Retinal pigment epithelial cell (primary cell): ENCODE measurements at regions not wholly inside any gene's neighbourhood (a gene's known extent, or its start where the extent isn't known, plus 50 kb on each side); places are given as distances from the start of the nearest gene placed in this dataset.

Experiments used
- DNase-seq: peaks from one replicate; pipeline ENCODE4 v3.0.0-alpha.2; 2010; ENCODE audit warnings: low read depth
- H3K4me3 ChIP-seq: 2 replicates; pipeline ENCODE4 v1.5.1; 2011; ENCODE audit warnings: mild to moderate bottlenecking, low read length, control low read depth, moderate library complexity
- CTCF ChIP-seq: conservative IDR thresholded peaks from 2 replicates; pipeline ENCODE4 v1.5.1; 2011; ENCODE audit warnings: low read depth, low read length, control low read depth, inconsistent platforms

GRCh38 chr5:73230264-73231245 lies 57.6 kb downstream of the TMEM174 start:
- no peak overlapping the region for H3K4me3 ChIP-seq
- TF ChIP-seq CTCF, result no peak
- DNase-seq, result no peak

GRCh38 chr5:73229271-73229670 lies 56.3 kb downstream of the TMEM174 start:
- H3K4me3 ChIP-seq, result no peak overlapping the region
- peak; percentile 46 for DNase-seq
- TF ChIP-seq CTCF, result no peak

- no peak for DNase-seq
- no peak for TF ChIP-seq CTCF
- no peak overlapping the region for H3K4me3 ChIP-seq
Measured at GRCh38 chr5:73228052-73228451, 55.1 kb downstream of the TMEM174 start.
